Astrocyte (in vitro differentiated cells and primary cell): ENCODE measurements at regions not wholly inside any gene's neighbourhood (a gene's known extent, or its start where the extent isn't known, plus 50 kb on each side); places are given as distances from the start of the nearest gene placed in this dataset.

ENCODE experiments used
- DNase-seq: peaks from one replicate; pipeline ENCODE4 v3.0.0-alpha.2; 2010; ENCODE audit warnings: low read depth
- FAIRE-seq: peaks from 2 replicates; lab custom pipeline; 2011; peaks lifted over from hg19 to GRCh38; lab: Jason Lieb, UNC
- H2AFZ ChIP-seq: 2 replicates; pipeline ENCODE4 v1.6.0; 2012; ENCODE audit warnings: low read depth, low read length, inconsistent platforms
- H3K27ac ChIP-seq: 2 replicates; pipeline ENCODE4 v1.5.1; 2011; ENCODE audit warnings: low read depth, low read length, inconsistent platforms
- H3K27me3 ChIP-seq: 2 replicates; pipeline ENCODE4 v1.6.0; 2011; ENCODE audit warnings: low read length, inconsistent platforms; ENCODE audit not compliant: insufficient read depth
- H3K36me3 ChIP-seq: 2 replicates; pipeline ENCODE4 v1.5.1; 2011; ENCODE audit warnings: low read length, inconsistent platforms; ENCODE audit not compliant: insufficient read depth
- H3K4me1 ChIP-seq: 2 replicates; pipeline ENCODE4 v1.5.1; 2011; ENCODE audit warnings: low read length, inconsistent platforms; ENCODE audit not compliant: insufficient read depth
- H3K4me2 ChIP-seq: 2 replicates; pipeline ENCODE4 v1.6.0; 2012; ENCODE audit warnings: low read length, inconsistent platforms
- H3K4me3 ChIP-seq: 2 replicates; pipeline ENCODE4 v1.5.1; 2011; ENCODE audit warnings: low read depth, mild to moderate bottlenecking, low read length, inconsistent platforms; ENCODE audit not compliant: insufficient read depth
- H3K79me2 ChIP-seq: 2 replicates; pipeline ENCODE4 v1.6.0; 2012; ENCODE audit warnings: mild to moderate bottlenecking, low read length, inconsistent platforms; ENCODE audit not compliant: insufficient read depth
- H3K9ac ChIP-seq: 2 replicates; pipeline ENCODE4 v1.6.0; 2012; ENCODE audit warnings: mild to moderate bottlenecking, low read length, inconsistent platforms
- H3K9me3 ChIP-seq: 2 replicates; pipeline ENCODE4 v1.5.1; 2012; ENCODE audit warnings: low read depth, mild to moderate bottlenecking, low read length, inconsistent platforms; ENCODE audit not compliant: insufficient read depth
- H4K20me1 ChIP-seq: 2 replicates; pipeline ENCODE4 v1.6.0; 2012; ENCODE audit warnings: low read length, inconsistent platforms; ENCODE audit not compliant: insufficient read depth
- H3K27ac Mint-ChIP-seq: one replicate; pipeline ENCODE4 v1.8.0; 2021; ENCODE audit warnings: mild to moderate bottlenecking, mixed read lengths; ENCODE audit not compliant: unreplicated experiment
- H3K27me3 Mint-ChIP-seq: one replicate; pipeline ENCODE4 v1.8.0; 2021; ENCODE audit warnings: low read depth, mixed read lengths; ENCODE audit not compliant: unreplicated experiment
- H3K36me3 Mint-ChIP-seq: one replicate; pipeline ENCODE4 v1.8.0; 2021; ENCODE audit warnings: low read depth, mixed read lengths; ENCODE audit not compliant: unreplicated experiment
- H3K4me1 Mint-ChIP-seq: one replicate; pipeline ENCODE4 v1.8.0; 2021; ENCODE audit warnings: low read depth, mixed read lengths; ENCODE audit not compliant: unreplicated experiment
- H3K4me3 Mint-ChIP-seq: one replicate; pipeline ENCODE4 v1.8.0; 2021; ENCODE audit warnings: mild to moderate bottlenecking, moderate library complexity, mixed read lengths; ENCODE audit not compliant: unreplicated experiment
- H3K9me3 Mint-ChIP-seq: one replicate; pipeline ENCODE4 v1.8.0; 2021; ENCODE audit warnings: mild to moderate bottlenecking, mixed read lengths; ENCODE audit not compliant: unreplicated experiment
- CTCF ChIP-seq: IDR thresholded peaks from 2 replicates; pipeline ENCODE4 v1.5.1; 2011; ENCODE audit warnings: low read depth, mild to moderate bottlenecking, inconsistent platforms, low read length, moderate library complexity; ENCODE audit not compliant: insufficient read depth
- EZH2 ChIP-seq: IDR thresholded peaks from 2 replicates; pipeline ENCODE4 v1.6.1; 2012; ENCODE audit warnings: mild to moderate bottlenecking, low read length, inconsistent platforms; ENCODE audit not compliant: insufficient read depth

DNA sequence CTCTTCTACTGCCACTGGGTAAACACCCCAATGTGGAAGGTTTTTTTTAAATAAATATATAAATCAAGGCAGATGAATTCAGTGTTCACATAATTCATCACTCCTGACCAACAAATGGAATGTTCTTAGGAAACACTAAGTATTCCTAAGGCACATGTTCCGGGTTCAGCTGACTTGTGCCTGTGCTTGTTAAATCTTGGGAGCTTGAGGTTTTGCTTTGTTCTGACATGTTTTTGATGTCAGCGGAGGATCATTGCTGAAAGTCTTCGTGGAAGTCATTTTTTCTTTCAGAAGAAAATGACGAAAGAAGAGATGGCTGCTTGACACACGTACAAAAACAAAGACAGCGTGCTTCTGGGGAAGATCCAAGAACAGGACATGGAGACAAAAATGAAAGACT lies 185.8 kb downstream of the MZT1 start:
- Mint-ChIP-seq H3K4me1 (no peaks in the 10 kb centered on the region), H3K27me3 (peaks cover 10% of the 10 kb centered on the region), H3K9me3 (no peaks in the 10 kb centered on the region), H3K27ac (no peak overlapping the region), H3K4me3 (no peak overlapping the region), H3K36me3 (no peaks in the 10 kb centered on the region)
- FAIRE-seq (no peak), DNase-seq (no peak)
- no peak overlapping the region for H3K4me3 ChIP-seq
- no peaks in the 10 kb centered on the region for H4K20me1 ChIP-seq
- no peak overlapping the region for H3K27ac ChIP-seq
- no peaks in the 10 kb centered on the region for H3K36me3 ChIP-seq
- H3K4me2 ChIP-seq = no peak overlapping the region
- H2AFZ ChIP-seq = no peak overlapping the region
- no peaks in the 10 kb centered on the region for H3K79me2 ChIP-seq
- H3K9ac ChIP-seq = no peak overlapping the region
- H3K9me3 ChIP-seq = no peaks in the 10 kb centered on the region
- H3K4me1 ChIP-seq = peaks cover 4% of the 10 kb centered on the region
- TF ChIP-seq CTCF = no peak
- TF ChIP-seq EZH2 = no peak
- H3K27me3 ChIP-seq = no peaks in the 10 kb centered on the region

- Histone ChIP-seq H3K9ac (no peak overlapping the region), H3K27ac (no peak overlapping the region), H3K9me3 (no peaks in the 10 kb centered on the region), H2AFZ (no peak overlapping the region), H3K27me3 (no peaks in the 10 kb centered on the region), H3K79me2 (no peaks in the 10 kb centered on the region), H4K20me1 (no peaks in the 10 kb centered on the region), H3K4me2 (no peak overlapping the region), H3K36me3 (no peaks in the 10 kb centered on the region), H3K4me3 (no peak overlapping the region), H3K4me1 (peaks cover 5% of the 10 kb centered on the region)
- Mint-ChIP-seq H3K27ac (no peak overlapping the region), H3K36me3 (no peaks in the 10 kb centered on the region), H3K4me3 (no peak overlapping the region), H3K9me3 (no peaks in the 10 kb centered on the region), H3K4me1 (no peaks in the 10 kb centered on the region), H3K27me3 (peaks cover 10% of the 10 kb centered on the region)
- DNase-seq (no peak), FAIRE-seq (no peak)
- TF ChIP-seq CTCF = no peak
- TF ChIP-seq EZH2 = no peak
These were observed 186.5 kb downstream of the MZT1 start for GRCh38 chr13:72540881-72541280.

- H3K79me2 ChIP-seq = no peaks in the 10 kb centered on the region
- H3K4me1 ChIP-seq = peaks cover 5% of the 10 kb centered on the region
- H3K36me3 Mint-ChIP-seq = no peaks in the 10 kb centered on the region
- H3K4me1 Mint-ChIP-seq = no peaks in the 10 kb centered on the region
- H3K4me3 ChIP-seq = no peak overlapping the region
- no peaks in the 10 kb centered on the region for H3K9me3 Mint-ChIP-seq
- FAIRE-seq = no peak
- no peaks in the 10 kb centered on the region for H3K9me3 ChIP-seq
- H3K27me3 ChIP-seq = no peaks in the 10 kb centered on the region
- TF ChIP-seq EZH2 (no peak), CTCF (no peak)
- no peak for DNase-seq
- peaks cover 10% of the 10 kb centered on the region for H3K27me3 Mint-ChIP-seq
- H3K9ac ChIP-seq = no peak overlapping the region
- no peak overlapping the region for H3K4me2 ChIP-seq
- no peak overlapping the region for H3K4me3 Mint-ChIP-seq
- no peak overlapping the region for H2AFZ ChIP-seq
- H3K27ac Mint-ChIP-seq = no peak overlapping the region
- no peaks in the 10 kb centered on the region for H4K20me1 ChIP-seq
- H3K27ac ChIP-seq = no peak overlapping the region
- H3K36me3 ChIP-seq = no peaks in the 10 kb centered on the region
These were observed 187.5 kb downstream of the MZT1 start for GRCh38 chr13:72539925-72540324.
